ENCODE measurements at regions not wholly inside any gene's neighbourhood (a gene's known extent, or its start where the extent isn't known, plus 50 kb on each side); places are given as distances from the start of the nearest gene placed in this dataset.

- TF ChIP-seq CTCF (IDR thresholded peaks at IDR 0.05; ENCODE audit: low read depth, low read length) (no peak), POLR2A (IDR thresholded peaks at IDR 0.05; ENCODE audit: extremely low read depth, insufficient read length) (no peak)
Observed at GRCh38 chr15:55003965-55004873, 192.5 kb downstream of the RSL24D1 start.

All from NB4 (cell line).